ENCODE measurements at regions not wholly inside any gene's neighbourhood (a gene's known extent, or its start where the extent isn't known, plus 50 kb on each side); places are given as distances from the start of the nearest gene placed in this dataset.

GRCh38 chr6:111988926-111989325 is 65.0 kb upstream of the CCN6 start:
- DNase-seq = no peak

GRCh38 chr6:111989743-111990142 is 64.2 kb upstream of the CCN6 start:
- no peak for DNase-seq

GRCh38 chr6:111990214-111990613 is 63.7 kb upstream of the CCN6 start:
- no peak for DNase-seq

- DNase-seq = peak; percentile 46
Observed at GRCh38 chr6:111992851-111993250, 61.1 kb upstream of the CCN6 start.

GRCh38 chr6:111993342-111993741 is 60.6 kb upstream of the CCN6 start:
- DNase-seq = no peak

GRCh38 chr6:111994791-111995190 is 59.1 kb upstream of the CCN6 start:
- DNase-seq = no peak

GRCh38 chr6:111995404-111995803 is 58.5 kb upstream of the CCN6 start:
- DNase-seq = peak; percentile 30

GRCh38 chr6:111996144-111996865 is 57.6 kb upstream of the CCN6 start:
- DNase-seq = no peak

- peak; percentile 82 for DNase-seq
Observed at GRCh38 chr6:111997078-111997852, 56.6 kb upstream of the CCN6 start.

GRCh38 chr6:111997853-111998208 is 56.1 kb upstream of the CCN6 start:
- no peak for DNase-seq

GRCh38 chr6:112002307-112002706 is 51.6 kb upstream of the CCN6 start:
- no peak for DNase-seq

Measured in fibroblast of upper back skin (primary cell).